GM18909 (cell line): ENCODE measurements at regions not wholly inside any gene's neighbourhood (a gene's known extent, or its start where the extent isn't known, plus 50 kb on each side); places are given as distances from the start of the nearest gene placed in this dataset.
A peak's percentile ranks its signal among the peaks of the same experiment; 100 is the strongest.
"Not testable (repeated sequence)": the region's sequence is repeated elsewhere in the genome, so short reads cannot be mapped to it uniquely, and the experiment has no call there.

Experiments used
- ATAC-seq: cut with Tn5 transposase; IDR thresholded peaks from one replicate; pipeline ENCODE4 v1.9.1; 2021; ENCODE audit warnings: mild to moderate bottlenecking; ENCODE audit not compliant: unreplicated experiment, poor library complexity

DNA sequence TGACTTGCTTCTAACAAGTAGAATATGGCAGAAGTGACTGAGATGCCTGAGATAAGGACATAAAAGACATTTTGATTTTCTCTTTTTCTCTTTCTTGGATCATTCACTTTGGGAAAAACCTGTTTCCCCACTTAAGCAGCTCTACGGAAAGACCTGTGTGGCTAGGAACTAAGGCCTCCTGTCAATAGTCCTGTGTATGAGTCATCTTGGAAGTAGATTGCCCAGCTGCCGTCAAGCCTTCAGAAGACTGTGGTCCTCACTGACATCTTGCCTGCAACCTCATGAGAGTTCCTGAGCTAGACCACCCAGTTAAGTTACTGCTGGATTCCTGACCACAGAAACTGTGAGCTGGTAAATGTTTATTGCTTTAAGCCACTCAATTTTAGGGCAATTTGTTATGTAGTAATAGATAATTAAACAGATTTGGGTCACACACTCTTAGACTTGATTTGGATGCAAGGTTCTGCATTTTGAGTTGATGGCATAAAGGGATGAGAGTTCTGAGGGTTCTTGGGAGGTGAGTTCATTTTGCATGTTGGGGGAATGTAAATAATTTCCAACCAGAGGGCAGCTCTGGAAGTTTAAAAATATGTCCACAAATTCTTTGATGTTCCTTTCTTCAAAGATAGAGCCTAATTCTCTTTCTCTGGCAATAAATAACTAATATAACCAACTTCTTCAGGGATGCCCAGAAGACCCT is 229.2 kb downstream of the SQOR start:
- ATAC-seq = no peak

GRCh38 chr15:45866616-45867015 is 231.8 kb downstream of the SQOR start:
- no peak for ATAC-seq

DNA sequence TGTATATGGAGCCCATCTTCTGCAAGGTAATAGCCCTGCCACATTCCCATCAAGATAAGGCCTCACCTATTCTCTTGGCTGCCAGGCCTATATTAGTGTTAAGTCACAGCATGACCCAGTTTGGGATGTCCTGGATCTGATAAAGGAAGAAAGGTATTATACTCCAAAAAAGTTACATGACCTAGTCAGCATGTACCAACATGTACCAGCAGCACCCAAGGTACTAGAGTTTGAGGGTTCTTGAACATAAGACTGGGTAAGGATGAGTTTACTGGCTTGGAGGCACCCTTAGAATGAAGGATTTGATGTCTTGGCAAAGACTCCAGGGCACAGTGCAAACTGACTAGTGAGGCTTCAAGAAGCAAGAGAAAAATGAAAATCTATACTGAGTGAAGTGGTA is 232.5 kb downstream of the SQOR start:
- no peak for ATAC-seq

DNA sequence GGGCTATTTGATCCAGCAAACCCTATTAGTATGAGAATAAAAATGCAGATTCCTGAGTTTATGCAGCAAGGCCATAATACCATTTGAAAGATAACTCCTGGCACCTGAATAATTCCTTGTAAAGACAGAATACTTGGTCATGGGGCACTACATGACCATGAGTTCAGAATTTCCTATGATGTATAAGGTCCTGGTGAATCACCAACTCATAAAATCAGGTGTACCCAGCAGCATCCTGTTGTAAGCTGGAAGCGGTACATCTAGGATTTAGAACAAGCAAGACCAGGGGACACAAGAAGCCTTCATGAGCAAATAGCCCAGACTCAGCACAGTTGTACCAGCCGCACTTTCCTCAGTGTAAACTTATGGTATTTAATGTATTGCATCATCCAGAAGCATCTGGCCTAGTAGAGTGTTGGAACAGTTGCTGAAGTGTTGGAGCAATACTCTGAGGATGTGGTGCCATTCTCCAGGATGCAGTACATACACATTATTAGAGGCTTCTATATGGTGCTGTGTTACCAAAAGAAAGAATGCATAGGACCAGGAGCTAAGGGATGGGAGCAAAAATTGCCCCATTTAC is 233.4 kb downstream of the SQOR start:
- no peak for ATAC-seq

DNA sequence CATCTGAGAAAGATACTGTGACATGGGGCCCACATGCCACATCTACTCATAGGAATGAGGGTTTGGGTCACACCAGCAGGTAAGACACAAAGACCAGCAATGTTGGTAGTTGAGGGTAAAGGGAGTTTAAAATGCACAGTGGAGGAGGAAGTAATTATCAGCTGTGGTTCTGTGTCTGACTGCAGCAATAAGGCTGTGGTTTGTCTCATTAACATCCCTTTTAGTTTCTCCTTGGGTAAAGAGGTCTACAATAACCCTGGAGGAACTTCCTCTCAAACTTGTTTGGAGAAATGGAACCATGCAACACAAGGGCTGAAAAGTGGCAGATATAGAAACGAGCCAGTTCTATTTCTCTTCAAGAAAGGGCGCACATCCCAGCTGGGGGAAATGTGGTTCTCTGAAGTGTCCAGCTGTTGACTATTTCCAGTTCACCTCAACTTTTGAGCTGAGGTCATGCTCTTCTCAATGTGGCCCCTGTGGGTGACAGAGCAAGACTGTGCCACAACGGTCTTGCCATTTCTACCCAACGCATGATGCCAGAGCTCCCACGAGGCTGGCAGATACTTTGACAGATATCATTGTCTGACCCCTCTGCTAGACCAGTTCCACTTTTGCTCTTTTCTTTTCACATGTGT is 234.3 kb downstream of the SQOR start:
- ATAC-seq = peak; percentile 70

DNA sequence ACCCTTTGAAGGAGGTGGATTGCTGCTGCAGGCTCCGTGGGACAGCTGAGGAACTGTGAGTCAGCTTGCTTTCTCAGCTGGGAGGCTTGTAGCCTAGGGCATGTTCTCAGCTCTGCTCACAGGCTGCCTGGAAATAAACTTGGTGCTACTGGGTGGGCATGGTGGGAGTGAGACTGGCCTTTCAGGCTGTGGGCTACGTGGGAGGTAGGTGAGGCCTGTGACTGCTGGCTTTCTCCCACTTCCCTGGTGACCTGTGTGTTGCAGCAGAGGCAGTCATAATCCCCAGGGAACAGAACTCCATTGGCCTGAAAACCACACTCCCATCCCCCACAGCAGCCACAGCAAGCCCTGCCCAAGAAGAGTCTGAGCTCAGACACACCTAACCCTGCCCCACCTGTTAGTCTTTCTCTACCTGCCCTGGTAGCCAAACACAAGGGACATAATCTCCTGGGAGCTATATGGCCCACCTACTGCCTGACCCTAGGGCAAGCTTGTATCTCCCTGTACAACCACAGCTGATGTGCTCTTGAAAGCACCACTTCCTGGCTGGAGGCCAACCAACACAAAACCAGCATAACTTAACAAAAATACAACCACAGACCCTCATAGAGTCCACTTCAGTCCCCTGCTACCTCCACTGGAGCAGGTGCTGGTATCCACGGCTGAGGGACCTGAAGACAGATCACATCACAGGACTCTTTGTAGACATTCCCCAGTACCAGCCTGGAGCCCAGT is 236.5 kb downstream of the SQOR start:
- ATAC-seq = no peak

DNA sequence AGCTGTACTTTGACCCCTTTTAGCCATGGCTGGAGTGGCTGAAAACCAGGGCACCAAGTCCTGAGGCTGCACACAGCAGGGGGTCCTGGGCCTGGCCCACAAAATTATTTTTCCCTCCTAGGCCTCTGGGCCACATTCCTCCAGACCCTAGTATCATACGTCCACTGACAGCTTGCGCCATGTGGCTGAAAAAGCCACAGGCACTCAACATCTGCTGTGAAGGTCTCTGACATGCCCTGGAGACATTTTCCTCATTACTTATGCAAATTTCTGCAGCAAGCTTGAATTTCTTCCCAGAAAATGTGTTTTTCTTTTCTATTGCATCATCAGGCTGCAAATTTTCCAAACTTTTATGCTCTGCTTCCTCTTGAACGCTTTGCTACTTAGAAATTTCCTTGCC is 239.0 kb downstream of the SQOR start:
- no peak for ATAC-seq

DNA sequence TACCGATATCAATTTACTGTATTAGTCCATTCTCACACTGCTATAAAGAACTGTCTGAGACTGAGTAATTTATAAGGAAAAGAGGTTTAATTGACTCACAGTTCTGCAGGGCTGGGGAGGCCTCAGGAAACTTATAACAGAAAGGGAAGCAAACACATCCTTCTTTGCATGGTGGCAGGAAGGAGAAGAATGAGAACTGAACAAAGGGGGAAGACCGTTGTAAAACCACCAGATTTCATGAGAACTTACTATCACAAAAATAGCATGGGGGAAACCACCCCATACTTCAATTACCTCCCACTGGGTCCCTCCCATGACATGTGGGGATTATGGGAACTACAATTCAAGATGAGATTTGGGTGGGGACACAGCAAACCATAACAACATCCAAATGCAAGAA is 239.7 kb downstream of the SQOR start:
- ATAC-seq = not testable (repeated sequence)

GRCh38 chr15:45884289-45884688 is 249.5 kb downstream of the SQOR start:
- ATAC-seq = no peak

- ATAC-seq = no peak
Measured at GRCh38 chr15:45884755-45885445, 250.1 kb downstream of the SQOR start.

DNA sequence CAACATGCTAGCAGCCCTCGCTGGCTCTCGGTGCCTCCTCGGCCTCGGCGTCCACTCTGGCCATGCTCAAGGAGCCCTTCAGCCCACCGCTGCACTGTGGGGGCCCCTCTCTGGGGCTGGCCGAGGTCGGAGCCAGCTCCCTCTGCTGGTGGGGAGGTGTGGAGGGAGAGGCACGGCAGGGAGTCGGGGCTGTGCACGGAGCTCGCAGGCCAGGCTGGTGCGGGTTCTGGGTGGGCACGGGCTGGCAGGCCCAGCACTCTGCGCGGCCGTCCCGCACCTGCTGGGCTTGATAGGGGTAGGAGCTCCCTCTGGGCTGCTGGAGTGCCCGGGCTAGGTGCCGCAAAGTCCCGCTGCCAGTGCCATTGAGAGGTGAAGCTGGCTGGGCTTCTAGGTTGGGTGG is 251.0 kb downstream of the SQOR start:
- ATAC-seq = no peak

- no peak for ATAC-seq
Measured at GRCh38 chr15:45891766-45892165, 256.9 kb downstream of the SQOR start.

- ATAC-seq = no peak
Measured at GRCh38 chr15:45892182-45892581, 257.4 kb downstream of the SQOR start.

GRCh38 chr15:45903283-45903682 is 268.5 kb downstream of the SQOR start:
- ATAC-seq = no peak

DNA sequence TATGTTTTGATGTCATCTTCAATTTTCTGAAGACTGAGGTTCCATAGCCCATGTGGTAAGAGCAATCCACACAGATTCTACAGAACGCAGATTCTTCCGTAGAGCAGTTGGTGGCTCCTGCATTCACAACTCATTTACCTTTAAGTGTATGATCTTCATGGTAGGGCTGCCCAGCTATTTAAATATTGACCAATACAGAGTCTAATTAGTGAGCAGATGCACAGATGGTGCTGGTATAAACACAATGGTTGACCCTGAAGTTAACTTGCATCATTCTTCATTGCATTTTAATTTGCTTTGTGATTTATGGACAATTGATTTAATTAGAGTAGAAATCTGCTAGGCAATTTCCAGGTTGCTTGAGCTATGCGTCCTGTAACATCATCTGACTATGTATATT is 269.2 kb downstream of the SQOR start:
- no peak for ATAC-seq

GRCh38 chr15:45906230-45906629 is 271.4 kb downstream of the SQOR start:
- ATAC-seq = no peak

GRCh38 chr15:45910671-45911070 is 275.8 kb downstream of the SQOR start:
- no peak for ATAC-seq

GRCh38 chr15:45913451-45913850 is 278.6 kb downstream of the SQOR start:
- ATAC-seq = no peak

DNA sequence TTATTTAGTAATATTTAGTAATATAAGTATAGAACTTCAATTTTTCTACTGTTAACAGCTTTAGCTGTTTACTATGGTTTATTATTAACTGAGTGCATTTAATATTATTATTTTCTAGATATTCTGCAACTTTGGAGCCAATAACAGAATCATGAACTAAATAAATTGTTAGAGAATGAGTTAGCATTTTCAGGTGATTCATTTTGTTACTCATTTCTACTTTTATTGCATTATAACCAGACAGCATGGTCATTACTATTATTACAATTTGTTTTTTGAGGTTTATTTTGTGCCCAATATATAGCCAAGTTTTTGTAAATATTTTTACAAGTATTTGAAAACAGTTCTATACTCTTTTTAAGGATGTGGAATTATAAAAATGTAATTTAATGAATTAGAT is 279.6 kb downstream of the SQOR start:
- no peak for ATAC-seq

DNA sequence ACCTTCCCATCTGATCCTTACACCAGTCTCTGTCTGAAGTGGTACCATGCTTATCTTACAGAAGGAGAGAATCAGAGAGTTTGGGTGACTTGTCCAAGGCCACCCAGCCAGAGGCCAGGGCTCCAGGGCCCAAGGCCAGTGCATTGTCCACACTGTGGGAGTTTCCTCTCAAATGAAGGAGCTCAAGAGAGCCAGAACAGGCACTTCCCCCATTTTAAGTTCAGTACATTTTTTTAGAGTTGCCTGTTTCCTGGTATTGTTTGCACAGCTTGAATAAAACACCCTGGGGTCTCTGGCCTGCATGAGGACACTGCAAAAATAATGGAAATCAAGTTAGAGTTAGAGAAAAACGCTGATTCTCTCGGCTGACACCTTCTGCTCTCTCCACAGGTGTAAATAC is 284.0 kb downstream of the SQOR start:
- no peak for ATAC-seq

GRCh38 chr15:45919806-45920205 is 285.0 kb downstream of the SQOR start:
- ATAC-seq = no peak
